Left lung (tissue), 4 donors: ENCODE measurements at regions not wholly inside any gene's neighbourhood (a gene's known extent, or its start where the extent isn't known, plus 50 kb on each side); places are given as distances from the start of the nearest gene placed in this dataset.

ENCODE experiments used
- ATAC-seq: fragments of 200-7000 bp; cut with Tn5 transposase; one replicate; pipeline ENCODE4 v1.9.1; 2020; ENCODE audit warnings: moderate library complexity
- DNase-seq, 4 donors: peaks; one replicate each; pipeline ENCODE4 v3.0.0-alpha.2; 2013 to 2020
- H3K27ac ChIP-seq, 2 donors: fragments of 200-600 bp; sonication (generic) in 1 of 2; one replicate each; pipeline versions ENCODE4 v1.5.0 to v1.8.0; 2020 to 2021
- H3K27me3 ChIP-seq, 2 donors: fragments of 200-600 bp; sonication (generic) in 1 of 2; one replicate each; pipeline versions ENCODE4 v1.5.0 to v1.8.0; 2020 to 2021
- H3K36me3 ChIP-seq, 2 donors: fragments of 200-600 bp; sonication (generic) in 1 of 2; one replicate each; pipeline versions ENCODE4 v1.5.0 to v1.8.0; 2020 to 2021
- H3K4me1 ChIP-seq, 2 donors: fragments of 200-600 bp; one replicate each; pipeline ENCODE4 v1.8.0; 2021
- H3K4me3 ChIP-seq, 2 donors: fragments of 200-600 bp; sonication (generic) in 1 of 2; one replicate each; pipeline versions ENCODE4 v1.5.0 to v1.8.0; 2020 to 2021; ENCODE audit warnings: mild to moderate bottlenecking in 1 of 2
- H3K9me3 ChIP-seq, 2 donors: fragments of 200-600 bp; sonication (generic) in 1 of 2; one replicate each; pipeline versions ENCODE4 v1.5.0 to v1.8.0; 2020 to 2021
- CTCF ChIP-seq, 2 donors: fragments of 200-600 bp; sonication (generic) in 1 of 2; IDR thresholded peaks; one replicate each; pipeline versions ENCODE4 v1.5.0 to v1.8.0; 2021; ENCODE audit warnings: antibody characterized with exemption in 2 of 2
- intact Hi-C, 2 donors: fragments of 100-400 bp; cut with DNase I; formaldehyde crosslinking; loops; one replicate each; pipeline versions ENCODE4 v1.11.2 to v1.14.2; 2022
- donor health status: DM: no; HTN: yes; CAD: no.
- donor health status: DM: no; HTN: no; CAD: no.

GRCh38 chr14:36005670-36006069 lies 170.9 kb downstream of the PTCSC3 start:
- intact Hi-C loops: no loop called here
- no peak overlapping the region for H3K4me3 ChIP-seq
- no peaks in the 10 kb centered on the region for H3K4me1 ChIP-seq
- no peak for TF ChIP-seq CTCF (IDR thresholded peaks at IDR 0.05)
- no peak for DNase-seq
- H3K27ac ChIP-seq: no peak overlapping the region
- no peaks in the 10 kb centered on the region for H3K36me3 ChIP-seq
- H3K27me3 ChIP-seq: peaks cover 0 to 12% of the 10 kb centered on the region in 2 donors
- no peak for ATAC-seq
- H3K9me3 ChIP-seq: no peaks in the 10 kb centered on the region

DNA sequence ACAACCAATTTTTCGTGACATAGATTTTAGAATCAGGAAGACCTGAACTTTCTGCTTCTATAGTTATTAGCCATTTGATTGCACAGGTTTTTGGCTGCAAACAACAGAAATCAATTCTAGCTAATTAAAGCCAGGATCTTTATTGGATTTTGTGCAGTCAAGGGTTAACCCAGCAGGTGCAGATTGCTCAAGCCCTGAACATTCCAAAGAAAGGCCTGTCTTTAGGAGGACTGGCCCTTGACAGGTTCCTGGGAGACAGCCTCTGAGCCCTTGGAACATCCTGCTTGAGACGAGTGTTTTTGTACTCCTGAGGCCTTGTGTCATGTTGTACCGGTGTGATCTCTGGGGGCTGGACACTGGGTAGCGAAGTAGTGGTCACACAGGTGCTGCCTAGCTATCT lies 174.6 kb downstream of the PTCSC3 start:
- no peaks in the 10 kb centered on the region for H3K4me1 ChIP-seq
- TF ChIP-seq CTCF (IDR thresholded peaks at IDR 0.05): no peak
- no peak overlapping the region for H3K27ac ChIP-seq
- DNase-seq (no peak), ATAC-seq (no peak)
- H3K27me3 ChIP-seq: peaks cover 0 to 15% of the 10 kb centered on the region in 2 donors
- no peaks in the 10 kb centered on the region for H3K9me3 ChIP-seq
- intact Hi-C loops: no loop called here
- H3K36me3 ChIP-seq: no peaks in the 10 kb centered on the region
- no peak overlapping the region for H3K4me3 ChIP-seq

GRCh38 chr14:35999294-35999693 lies 173.2 kb downstream of the BRMS1L start:
- H3K9me3 ChIP-seq: no peaks in the 10 kb centered on the region
- H3K27me3 ChIP-seq: peaks cover 0 to 15% of the 10 kb centered on the region in 2 donors
- TF ChIP-seq CTCF (IDR thresholded peaks at IDR 0.05): no peak
- H3K27ac ChIP-seq: no peak overlapping the region
- no peaks in the 10 kb centered on the region for H3K4me1 ChIP-seq
- DNase-seq (no peak), ATAC-seq (no peak)
- H3K36me3 ChIP-seq: no peaks in the 10 kb centered on the region
- H3K4me3 ChIP-seq: no peak overlapping the region
- intact Hi-C loops: no loop called here

DNA sequence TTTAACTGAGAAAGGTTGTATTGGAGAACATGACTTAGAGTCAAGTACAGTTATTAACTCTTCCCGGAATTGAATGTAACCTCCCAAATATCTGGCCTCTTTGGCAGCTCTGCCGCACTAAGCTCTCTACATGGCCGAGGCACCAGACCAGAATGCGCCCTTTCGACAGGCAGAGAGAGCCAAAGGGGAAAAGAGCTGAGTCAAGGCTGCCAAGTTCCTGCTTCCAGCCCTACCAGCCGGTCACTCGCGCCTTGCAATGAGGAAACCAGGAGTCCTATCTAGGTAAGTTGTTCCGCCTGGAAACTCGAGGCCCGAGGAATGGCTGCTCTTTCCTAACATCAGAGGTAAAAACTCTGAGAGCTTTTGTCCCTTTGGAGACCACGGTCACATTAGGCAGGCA lies 172.2 kb downstream of the BRMS1L start:
- Histone ChIP-seq H3K36me3 (no peaks in the 10 kb centered on the region), H3K4me3 (no peak overlapping the region), H3K4me1 (no peaks in the 10 kb centered on the region), H3K27ac (no peak overlapping the region), H3K9me3 (no peaks in the 10 kb centered on the region), H3K27me3 (peaks cover 0 to 15% of the 10 kb centered on the region in 2 donors)
- ATAC-seq: no peak
- DNase-seq: no peak
- TF ChIP-seq CTCF (IDR thresholded peaks at IDR 0.05): no peak
- intact Hi-C loops: no loop called here

DNA sequence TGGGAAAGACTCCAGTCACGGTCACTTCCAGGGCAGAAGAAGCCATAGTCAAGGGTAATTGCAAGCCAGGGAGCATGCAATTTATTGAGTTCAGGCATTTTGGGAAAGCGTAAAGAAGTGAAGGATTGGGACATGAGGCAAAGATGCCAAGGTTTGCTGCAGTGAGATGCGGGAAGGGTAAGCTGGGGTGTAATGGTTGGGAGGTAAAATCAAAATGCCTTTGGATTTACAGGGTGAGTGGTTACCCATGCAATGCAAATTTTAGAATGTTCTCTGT lies 167.5 kb downstream of the BRMS1L start:
- Histone ChIP-seq H3K4me1 (no peaks in the 10 kb centered on the region), H3K9me3 (no peaks in the 10 kb centered on the region), H3K27ac (no peak overlapping the region), H3K27me3 (peaks cover 0 to 8% of the 10 kb centered on the region in 2 donors), H3K36me3 (no peaks in the 10 kb centered on the region), H3K4me3 (no peak overlapping the region)
- no peak for TF ChIP-seq CTCF (IDR thresholded peaks at IDR 0.05)
- intact Hi-C loops: no loop called here
- ATAC-seq (no peak), DNase-seq (no peak)
